ENCODE measurements at regions not wholly inside any gene's neighbourhood (a gene's known extent, or its start where the extent isn't known, plus 50 kb on each side); places are given as distances from the start of the nearest gene placed in this dataset.

DNA sequence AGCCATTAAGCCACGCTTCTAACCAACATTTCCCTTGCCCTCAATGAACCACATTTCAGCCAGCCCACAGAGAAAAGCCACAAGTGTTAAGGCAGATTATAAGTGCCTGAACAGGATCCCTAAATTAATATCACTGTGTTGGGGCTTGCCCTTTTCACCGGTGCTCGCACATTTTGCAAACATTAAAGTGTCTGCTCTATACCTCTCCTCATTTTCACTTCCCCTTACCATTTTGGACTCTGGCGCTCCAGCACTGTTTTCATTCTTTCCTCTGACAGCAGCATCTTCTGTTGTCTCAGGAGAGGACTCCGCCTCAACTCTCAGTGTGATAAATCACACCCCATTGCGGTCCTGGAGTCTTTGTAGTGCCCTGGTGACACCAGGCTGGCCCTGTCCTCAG, 274.2 kb downstream of the BAMBI start:
- DNase-seq (ENCODE audit: low read depth in 4 of 4, low spot score in 3 of 4), result no peak

DNA sequence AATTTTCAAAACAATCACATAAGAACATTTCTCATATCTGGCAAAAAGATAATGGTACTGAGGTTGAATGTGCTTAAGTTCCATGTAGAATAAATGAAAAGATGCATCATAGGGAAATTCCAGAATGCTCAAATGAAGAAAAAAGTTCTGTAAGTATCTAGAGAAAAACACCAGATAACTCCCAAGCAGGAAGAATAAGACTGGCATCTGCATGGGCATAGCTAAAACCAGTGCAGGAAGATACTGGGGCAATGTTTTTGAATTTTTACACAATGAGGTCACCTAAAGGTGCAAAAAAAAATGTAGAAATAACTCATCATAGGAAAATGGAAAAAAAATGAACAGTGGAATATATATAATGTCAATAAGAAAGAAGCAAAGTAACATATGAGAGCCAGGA, 275.2 kb downstream of the BAMBI start:
- DNase-seq (ENCODE audit: low read depth in 4 of 4, low spot score in 3 of 4), result no peak

DNA sequence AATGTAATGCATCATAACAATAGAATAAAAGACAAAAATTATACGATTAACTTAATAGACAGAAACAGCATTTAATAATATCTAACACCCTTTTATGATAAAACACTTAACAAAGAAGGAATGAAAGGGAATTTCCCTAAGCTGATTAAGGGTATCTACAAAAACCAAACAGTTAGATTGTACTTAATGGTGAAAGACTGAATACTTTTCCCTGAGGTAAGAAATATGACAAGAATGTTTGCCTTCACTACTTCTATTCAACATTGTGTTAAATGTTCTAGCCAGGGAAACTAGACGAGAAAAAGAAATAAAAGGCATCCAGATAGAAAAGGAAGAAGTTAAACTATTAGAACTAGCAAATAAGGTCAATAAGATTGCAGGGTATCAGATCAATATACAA, 276.9 kb downstream of the BAMBI start:
- DNase-seq (ENCODE audit: low read depth in 4 of 4, low spot score in 3 of 4), result no peak

DNA sequence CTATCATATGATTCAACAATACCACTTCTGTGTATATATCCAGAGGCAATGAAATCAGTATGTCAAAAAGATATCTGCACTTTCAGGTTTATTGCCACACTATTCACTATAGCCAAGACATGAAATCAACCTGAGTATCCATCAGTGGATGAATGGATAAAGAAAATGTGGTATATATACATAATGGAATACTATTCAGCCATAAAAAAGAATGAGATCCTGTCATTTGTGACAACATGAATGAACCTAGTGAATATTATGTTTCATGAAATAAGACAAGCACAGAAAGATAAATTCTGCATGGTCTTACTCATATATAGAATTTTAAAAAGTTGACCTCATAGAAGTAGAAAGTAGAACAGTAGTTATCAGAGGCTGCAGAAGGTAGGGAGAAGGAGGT, 281.1 kb downstream of the BAMBI start:
- DNase-seq (ENCODE audit: low read depth in 4 of 4, low spot score in 3 of 4), result no peak

DNA sequence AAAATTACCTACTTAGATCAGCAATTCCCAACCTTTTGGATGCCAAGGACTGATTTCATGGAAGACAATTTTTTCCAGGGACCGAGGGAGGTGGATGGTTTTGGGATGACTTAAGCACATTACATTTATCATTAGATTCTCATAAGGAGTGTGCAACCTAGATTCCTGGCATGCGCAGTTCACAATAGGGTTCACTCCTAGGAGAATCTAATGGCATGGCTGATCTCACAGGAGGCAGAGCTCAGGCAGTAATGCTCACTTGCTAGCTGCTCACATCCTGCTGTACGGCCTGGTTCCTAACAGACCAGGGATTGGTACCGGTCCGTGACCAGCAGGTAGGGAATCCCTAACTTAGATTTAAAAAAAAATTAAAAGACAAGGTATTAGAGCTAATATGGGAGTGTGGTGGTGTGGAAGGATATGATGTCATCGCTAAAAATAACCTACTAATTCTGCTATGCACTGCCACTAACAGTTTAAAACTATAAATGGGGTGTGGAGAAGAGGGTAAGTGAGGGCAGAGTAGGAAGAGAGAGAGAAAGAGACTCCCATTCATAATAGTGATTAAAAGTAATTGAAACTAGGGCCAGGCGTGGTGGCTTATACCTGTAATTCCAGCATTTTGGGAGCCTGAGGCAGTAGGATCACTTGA, 282.7 kb downstream of the BAMBI start:
- no peak for DNase-seq (ENCODE audit: low read depth in 4 of 4, low spot score in 3 of 4)

DNA sequence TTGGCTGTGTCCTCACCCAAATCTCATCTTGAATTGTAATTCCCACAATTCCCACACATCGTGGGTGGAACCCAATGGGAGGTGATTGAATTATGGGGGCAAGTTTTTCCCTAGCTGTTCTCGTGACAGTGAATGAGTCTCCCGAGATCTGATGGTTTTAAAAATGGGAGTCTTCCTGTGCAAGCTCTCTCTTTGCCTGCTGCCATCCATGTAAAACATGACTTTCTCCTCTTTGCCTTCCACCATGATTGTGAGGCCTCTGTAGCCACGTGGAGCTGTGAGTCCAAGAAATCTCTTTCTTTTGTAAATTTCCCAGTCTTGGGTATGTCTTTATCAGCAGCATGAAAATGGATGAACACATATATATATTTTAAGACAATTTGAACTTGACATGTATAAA, 285.4 kb downstream of the BAMBI start:
- no peak for DNase-seq (ENCODE audit: low read depth in 4 of 4, low spot score in 3 of 4)

DNA sequence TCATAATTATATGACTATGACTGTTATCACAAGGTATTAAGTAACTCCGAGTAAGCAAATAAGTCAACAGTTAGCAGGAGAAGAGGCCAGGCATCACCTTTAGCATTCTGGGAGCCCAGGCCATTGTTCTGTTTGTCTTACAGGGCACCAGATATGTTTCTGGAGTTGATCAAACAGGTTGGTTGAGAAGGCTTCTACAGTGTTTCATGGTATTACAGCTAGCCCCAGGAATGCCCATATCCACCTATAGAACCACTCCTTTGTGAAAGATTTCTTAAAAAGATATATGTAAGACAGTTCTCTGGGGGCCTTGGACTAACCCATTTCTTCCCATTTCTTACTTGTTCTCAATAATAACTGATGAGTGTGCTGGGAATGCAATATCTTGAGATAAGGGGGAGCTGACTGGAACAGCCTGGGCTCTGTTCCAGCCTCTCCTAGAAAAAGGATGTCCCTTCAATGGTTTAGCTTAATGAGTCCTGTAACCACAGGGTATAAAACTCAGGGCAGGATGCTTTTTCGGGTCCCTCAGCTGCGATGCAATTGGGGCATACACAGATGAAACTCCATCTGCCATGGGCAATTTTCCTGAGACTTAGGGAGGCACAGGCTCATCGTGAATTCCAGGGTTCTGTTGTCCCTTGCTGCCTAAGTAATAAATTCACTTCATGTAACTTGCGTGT, 286.4 kb downstream of the BAMBI start:
- no peak for DNase-seq (ENCODE audit: low read depth in 4 of 4, low spot score in 3 of 4)

DNA sequence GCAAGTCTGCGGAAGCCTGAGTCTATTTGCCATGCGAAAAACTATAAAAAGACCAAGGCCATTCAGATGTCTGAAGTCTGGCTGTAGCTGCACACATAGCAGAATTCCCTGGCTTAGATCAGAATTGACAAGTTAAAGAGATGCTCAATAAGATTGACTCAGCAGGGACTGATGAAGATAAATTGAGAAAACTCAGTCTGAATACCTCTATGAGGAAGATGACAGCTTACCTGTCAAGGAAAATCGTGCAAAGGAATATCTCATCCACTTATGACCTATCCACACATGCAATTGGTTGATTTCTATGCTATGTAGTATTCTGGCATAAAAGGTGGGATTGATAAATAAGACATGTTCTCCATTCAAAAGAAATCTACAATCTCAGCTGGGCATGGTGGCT, 288.6 kb downstream of the BAMBI start:
- no peak for DNase-seq (ENCODE audit: low read depth in 4 of 4, low spot score in 3 of 4)

DNA sequence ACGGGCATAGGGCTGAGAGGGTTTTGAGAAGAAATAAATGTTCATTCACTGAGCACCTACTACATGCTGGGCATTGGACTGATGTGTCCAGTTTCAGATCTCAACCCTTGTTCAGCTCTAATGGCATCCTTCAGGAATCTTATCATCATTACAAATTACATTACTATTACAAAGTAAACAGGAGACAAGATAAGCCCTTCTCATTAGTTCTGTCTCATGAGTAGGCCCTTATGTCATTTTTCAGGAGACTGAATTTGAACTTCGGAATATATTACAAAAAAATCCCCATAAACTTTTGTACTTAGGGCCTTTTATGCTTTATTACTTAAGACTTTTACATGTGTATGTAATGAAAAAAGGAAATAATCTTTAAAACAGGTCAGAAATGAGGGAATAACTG, 289.7 kb downstream of the BAMBI start:
- DNase-seq (ENCODE audit: low read depth in 4 of 4, low spot score in 3 of 4), result no peak

DNA sequence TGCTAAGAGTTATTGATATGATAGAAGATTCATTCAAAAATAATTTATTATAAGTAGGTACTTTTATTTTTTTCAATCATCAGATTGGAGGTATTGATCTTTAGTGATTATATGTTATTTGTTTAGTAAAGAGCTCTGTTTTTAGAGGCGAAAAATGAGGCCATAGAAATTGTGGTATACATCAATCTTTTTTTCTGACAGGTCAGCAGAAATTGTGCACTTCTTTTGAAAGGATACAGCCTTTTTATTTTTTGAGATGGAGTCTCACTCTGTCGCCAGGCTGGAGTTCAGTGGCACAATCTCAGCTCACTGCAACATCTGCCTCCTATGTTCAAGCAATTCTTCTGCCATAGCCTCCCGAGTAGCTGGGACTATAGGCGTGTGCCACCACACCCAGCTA, 292.1 kb downstream of the BAMBI start:
- DNase-seq (ENCODE audit: low read depth in 4 of 4, low spot score in 3 of 4), result no peak

DNA sequence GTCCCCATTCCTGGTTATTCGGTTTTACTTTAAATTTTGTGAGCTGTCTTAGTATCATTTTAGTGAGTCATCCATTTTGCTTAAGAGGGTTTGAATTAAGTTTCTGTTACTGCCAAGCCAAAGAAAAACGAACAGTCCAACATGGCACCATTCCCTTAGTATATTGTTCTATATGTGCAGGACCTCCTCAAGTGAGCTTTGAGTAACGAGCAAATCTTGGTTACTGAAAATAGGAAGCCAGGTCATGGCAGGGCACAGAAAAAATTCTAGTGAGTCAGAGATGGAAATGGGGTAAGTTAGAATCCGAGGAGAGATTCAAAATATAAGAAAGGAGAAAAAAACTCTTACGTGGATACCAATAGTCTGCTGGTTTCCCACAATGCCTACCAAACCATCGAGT, 292.9 kb downstream of the BAMBI start:
- no peak for DNase-seq (ENCODE audit: low read depth in 4 of 4, low spot score in 3 of 4)

DNA sequence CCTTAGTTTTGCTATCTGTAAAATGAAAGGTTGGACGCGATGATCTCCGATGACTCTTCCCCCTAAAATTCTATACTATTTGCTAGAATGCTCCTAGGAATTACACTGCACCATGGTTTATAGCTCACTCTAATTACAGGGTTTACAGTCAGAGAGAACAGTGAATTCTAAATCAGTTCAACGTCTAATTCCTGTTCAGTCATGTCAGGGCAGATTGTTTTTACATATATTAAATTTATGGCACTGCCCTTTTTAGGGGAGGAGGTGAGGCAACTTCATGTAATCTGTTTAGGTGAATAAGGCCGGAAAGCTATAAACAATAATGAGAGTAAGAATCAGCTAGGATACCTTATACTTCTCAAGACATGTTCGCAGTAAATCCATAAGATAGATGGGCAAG, 293.9 kb downstream of the BAMBI start:
- no peak for DNase-seq (ENCODE audit: low read depth in 4 of 4, low spot score in 3 of 4)

DNA sequence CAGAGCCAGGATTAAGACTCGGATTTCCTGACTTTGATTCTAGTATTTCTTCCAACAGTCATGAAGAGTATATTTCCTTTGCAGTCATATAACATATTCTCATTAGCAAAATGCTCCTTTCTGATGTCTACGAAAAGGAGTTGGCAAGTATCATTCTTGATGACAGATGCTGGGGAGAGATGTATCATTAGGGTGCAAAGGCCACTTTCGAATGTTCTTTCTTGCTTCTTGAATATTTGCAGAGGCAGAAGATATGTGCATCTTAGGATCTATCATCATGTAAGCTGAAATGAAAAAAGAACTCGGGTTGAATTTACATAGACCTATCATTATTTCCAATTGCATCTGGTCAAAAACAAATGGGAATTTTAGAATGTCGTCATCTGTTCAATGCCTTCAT, 294.4 kb downstream of the BAMBI start:
- no peak for DNase-seq (ENCODE audit: low read depth in 4 of 4, low spot score in 3 of 4)

DNA sequence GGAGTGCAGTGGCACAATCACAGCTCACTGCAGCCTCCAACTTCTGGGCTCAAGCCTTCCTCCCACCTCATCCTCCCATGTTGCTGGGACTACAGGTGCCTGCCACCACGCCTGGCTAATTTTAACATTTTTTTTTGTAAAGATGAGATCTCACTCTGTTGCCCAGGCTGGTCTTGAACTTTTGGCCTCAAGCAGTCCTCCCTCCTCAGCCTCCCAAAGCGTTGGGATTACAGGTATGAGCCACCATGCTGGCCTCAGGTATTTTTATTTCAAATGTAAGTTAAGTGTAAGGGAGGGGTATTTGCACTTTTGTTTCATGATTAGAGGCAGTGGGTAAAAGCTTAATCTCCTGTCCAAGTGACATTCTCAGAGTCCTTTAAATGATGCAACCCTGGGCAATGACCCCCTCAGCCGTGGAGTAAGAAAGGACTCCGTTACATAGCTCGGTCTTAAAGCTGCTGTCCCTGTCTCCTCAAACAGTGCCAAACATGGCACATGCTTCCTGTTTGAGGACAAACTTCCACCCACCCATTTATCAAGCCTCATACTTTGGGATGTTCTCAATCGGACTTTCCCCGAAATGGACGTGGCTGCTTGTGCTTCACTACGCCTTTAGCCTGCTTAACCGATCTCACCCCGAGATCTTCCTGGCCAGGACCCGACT, 296.1 kb downstream of the BAMBI start:
- no peak for DNase-seq (ENCODE audit: low read depth in 4 of 4, low spot score in 3 of 4)

DNA sequence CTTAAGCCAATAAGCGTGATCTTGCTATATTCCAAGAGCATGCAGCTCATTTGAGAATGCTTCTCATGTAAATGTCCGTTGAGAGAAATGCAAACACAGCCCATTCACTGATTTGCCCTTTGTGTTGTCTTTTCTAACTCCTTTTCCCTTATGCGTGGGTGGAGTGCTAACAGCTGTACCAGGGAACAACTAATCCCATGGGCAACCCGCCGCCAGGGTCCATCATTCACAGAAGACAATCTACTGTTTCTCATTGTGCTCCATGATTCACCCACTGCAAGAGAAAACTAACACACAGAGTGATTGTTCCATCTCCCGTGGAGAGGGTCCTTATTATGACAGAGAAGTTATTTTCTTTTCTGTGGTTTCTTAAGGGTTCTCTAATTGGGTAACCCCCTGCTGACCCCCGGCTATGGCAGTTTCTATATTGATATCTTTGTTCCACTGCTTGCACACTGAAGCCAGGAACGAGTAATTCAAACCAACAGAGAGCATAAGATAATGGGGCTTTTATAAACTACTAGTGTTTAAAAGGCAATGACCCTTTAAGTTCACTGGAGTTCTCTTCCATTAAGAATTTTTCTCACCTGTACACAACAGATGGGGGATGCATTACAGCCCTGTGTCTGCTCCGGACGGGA, 298.7 kb downstream of the BAMBI start:
- DNase-seq (ENCODE audit: low read depth in 4 of 4, low spot score in 3 of 4), result peak in 1 of 4 donors; percentile 53

DNA sequence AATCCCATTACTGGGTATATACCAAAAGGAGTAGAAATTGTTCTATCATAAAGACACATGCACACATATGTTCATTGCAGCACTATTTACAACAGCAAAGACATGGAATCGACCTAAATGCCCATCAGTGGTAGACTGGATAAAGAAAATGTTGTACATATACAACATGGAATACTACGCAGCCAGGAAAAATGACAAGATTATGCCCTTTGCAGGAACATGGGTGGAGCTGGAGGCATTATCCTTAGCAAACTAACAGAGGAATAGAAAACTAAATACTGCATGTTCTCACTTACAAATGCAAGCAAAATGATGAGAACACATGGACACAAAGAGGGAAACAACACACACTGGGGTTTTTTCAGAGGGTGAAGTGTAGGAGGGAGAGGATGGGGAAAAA, 300.2 kb downstream of the BAMBI start:
- DNase-seq (ENCODE audit: low read depth in 4 of 4, low spot score in 3 of 4), result no peak

DNA sequence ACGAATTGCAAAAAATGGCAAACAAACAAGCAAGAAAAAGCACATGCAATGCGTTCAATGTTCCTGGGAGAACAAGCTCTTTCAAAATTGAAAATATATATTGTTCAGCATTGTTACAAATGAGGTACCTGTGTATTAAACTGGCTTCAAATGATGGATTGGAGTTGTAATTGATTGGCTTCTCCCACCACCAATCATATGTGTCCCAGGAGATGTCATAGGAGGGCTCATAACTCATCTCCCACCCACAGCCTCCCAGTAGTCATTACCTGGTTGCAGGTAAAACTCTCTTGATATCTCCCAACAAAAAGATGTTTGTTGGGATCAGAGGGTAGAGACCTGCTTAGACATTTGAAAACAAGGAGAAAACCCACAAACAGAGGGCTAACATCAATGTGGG, 302.9 kb downstream of the BAMBI start:
- no peak for DNase-seq (ENCODE audit: low read depth in 4 of 4, low spot score in 3 of 4)

DNA sequence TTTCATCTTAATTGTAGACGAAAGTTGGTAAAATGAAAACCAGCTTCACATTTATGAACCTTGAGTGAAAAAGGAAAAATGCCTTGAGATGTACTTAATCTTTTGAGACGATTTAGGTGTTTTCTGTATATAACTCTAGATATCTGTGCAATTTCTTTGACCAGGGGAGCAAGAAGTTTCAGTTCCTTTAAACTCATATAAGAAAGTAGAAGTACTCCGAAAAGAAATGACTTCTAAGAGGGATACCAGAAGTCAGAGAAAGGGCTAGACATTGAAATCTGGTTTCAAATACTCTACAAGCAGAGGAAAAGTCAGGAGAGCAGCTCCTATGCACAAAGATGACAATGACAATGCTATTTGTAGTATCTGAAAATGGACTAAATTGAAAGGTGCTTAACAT, 303.7 kb downstream of the BAMBI start:
- no peak for DNase-seq (ENCODE audit: low read depth in 4 of 4, low spot score in 3 of 4)

DNA sequence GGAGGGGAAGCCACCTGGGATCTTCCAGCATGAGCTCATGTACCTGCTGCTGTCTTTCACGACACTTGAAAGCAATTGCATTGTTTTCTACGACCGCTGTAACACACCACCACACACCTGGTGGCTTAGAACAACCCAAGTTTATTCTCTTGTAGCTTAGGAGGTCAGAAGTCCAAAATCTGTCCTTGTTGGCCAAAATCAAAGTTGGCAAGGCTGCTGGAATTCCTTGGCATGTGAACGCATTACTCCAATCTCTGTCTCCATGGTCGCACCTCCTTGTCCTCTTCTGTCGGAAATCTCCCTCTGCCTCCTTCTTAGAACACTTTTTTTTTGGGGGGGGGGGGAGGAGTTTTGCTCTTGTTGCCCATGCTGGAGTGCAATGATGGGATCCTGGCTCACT, 305.7 kb downstream of the BAMBI start:
- no peak for DNase-seq (ENCODE audit: low read depth in 4 of 4, low spot score in 3 of 4)

DNA sequence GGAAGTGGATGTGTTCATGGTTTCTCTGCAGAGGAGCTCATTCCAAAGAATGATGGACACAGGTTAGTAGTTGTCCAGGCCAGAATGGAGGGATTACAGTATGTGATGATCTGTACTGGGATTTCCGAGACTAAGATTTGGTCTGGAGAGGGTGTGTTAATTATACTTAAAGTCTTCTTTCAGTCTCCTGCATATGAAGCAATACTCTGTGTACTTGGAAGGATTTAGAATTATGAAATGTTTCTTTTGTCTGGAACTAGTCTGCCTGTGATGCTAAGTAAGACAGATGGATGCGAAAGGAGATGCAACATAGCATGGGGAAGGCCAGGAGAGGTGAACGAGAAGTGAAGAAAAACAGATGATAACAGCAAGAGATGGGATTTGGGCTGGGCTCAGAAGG, 305.1 kb upstream of the LYZL1 start:
- no peak for DNase-seq (ENCODE audit: low read depth in 4 of 4, low spot score in 3 of 4)

DNA sequence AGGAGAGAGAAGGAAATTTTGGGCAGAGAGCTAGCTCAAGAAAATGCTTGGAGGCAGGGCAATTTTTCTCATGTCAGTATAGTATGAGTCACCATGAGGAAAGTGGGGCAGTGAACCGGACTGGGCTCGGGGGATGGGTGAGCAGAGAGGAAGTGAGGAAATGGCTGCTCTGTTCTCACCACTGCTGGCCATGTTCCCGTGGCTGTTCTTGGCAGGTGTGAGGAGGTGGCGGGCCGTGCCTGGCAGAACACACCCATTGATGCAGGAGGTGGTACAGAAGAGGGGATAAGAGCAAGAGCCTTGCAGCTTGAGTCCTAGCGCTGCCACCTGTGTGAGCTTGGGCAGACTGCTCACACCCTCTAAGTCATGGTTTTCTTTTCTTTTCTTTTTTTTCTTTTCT, 304.4 kb upstream of the LYZL1 start:
- DNase-seq (ENCODE audit: low read depth in 4 of 4, low spot score in 3 of 4), result no peak

Data from left renal pelvis (tissue), 4 donors.